WERI-Rb-1 (cell line): ENCODE measurements at regions not wholly inside any gene's neighbourhood (a gene's known extent, or its start where the extent isn't known, plus 50 kb on each side); places are given as distances from the start of the nearest gene placed in this dataset.
"Not testable (repeated sequence)": the region's sequence is repeated elsewhere in the genome, so short reads cannot be mapped to it uniquely, and the experiment has no call there.

Experiments
- DNase-seq: peaks from one replicate; pipeline ENCODE4 v3.0.0-alpha.2; 2020
- H3K27ac ChIP-seq: fragments of 250-450 bp; sonication (Bioruptor Pico); 2 replicates; pipeline ENCODE4 v1.5.1; 2020; ENCODE audit warnings: mild to moderate bottlenecking, moderate library complexity
- H3K27me3 ChIP-seq: fragments of 250-450 bp; sonication (Bioruptor Pico); 2 replicates; pipeline ENCODE4 v1.5.1; 2021; ENCODE audit warnings: mild to moderate bottlenecking, low read depth, moderate library complexity; ENCODE audit not compliant: insufficient read depth, severe bottlenecking
- H3K36me3 ChIP-seq: fragments of 250-450 bp; sonication (Bioruptor Pico); 2 replicates; pipeline ENCODE4 v1.5.1; 2020; ENCODE audit warnings: mild to moderate bottlenecking, moderate library complexity
- H3K4me3 ChIP-seq: 2 replicates; pipeline ENCODE4 v1.5.1; 2011; ENCODE audit warnings: low read depth, mild to moderate bottlenecking, control low read depth, low read length
- H3K9me3 ChIP-seq: fragments of 250-450 bp; sonication (Bioruptor Pico); 2 replicates; pipeline ENCODE4 v1.5.1; 2021; ENCODE audit warnings: mild to moderate bottlenecking, moderate library complexity; ENCODE audit not compliant: severe bottlenecking
- CTCF ChIP-seq: IDR thresholded peaks from 2 replicates; pipeline ENCODE4 v1.5.1; 2011; ENCODE audit warnings: low read depth, mild to moderate bottlenecking, control low read depth, inconsistent platforms, low read length

- H3K9me3 ChIP-seq: no peaks in the 10 kb centered on the region
- DNase-seq: no peak
- H3K36me3 ChIP-seq: no peaks in the 10 kb centered on the region
- peaks cover 3% of the 10 kb centered on the region for H3K27me3 ChIP-seq
- H3K4me3 ChIP-seq: no peak overlapping the region
- TF ChIP-seq CTCF: no peak
- no peak overlapping the region for H3K27ac ChIP-seq
Measured at GRCh38 chrX:112440277-112440676, 239.5 kb downstream of the LHFPL1 start.

- TF ChIP-seq CTCF: no peak
- Histone ChIP-seq H3K9me3 (no peaks in the 10 kb centered on the region), H3K36me3 (no peaks in the 10 kb centered on the region), H3K27me3 (no peaks in the 10 kb centered on the region), H3K4me3 (no peak overlapping the region), H3K27ac (peak overlapping the region; percentile 45)
- peak; percentile 13 for DNase-seq
Measured at GRCh38 chrX:112424166-112424565, 255.6 kb downstream of the LHFPL1 start.

- no peak for DNase-seq
- no peak overlapping the region for H3K27ac ChIP-seq
- no peaks in the 10 kb centered on the region for H3K36me3 ChIP-seq
- no peak for TF ChIP-seq CTCF
- H3K9me3 ChIP-seq: no peaks in the 10 kb centered on the region
- H3K4me3 ChIP-seq: no peak overlapping the region
- H3K27me3 ChIP-seq: peaks cover 8% of the 10 kb centered on the region
Measured at GRCh38 chrX:112391313-112391712, 288.4 kb downstream of the LHFPL1 start.

GRCh38 chrX:112381649-112382298 lies 298.0 kb downstream of the LHFPL1 start:
- H3K36me3 ChIP-seq: not testable (repeated sequence)
- DNase-seq: peak; percentile 55
- peak overlapping the region; percentile 62 for H3K27ac ChIP-seq

GRCh38 chrX:112380541-112381278 lies 298.1 kb upstream of the TRPC5 start:
- no peak overlapping the region for H3K27ac ChIP-seq
- no peak for DNase-seq
- no peak overlapping the region for H3K4me3 ChIP-seq
- H3K36me3 ChIP-seq: no peaks in the 10 kb centered on the region
- no peaks in the 10 kb centered on the region for H3K27me3 ChIP-seq
- TF ChIP-seq CTCF: no peak
- H3K9me3 ChIP-seq: peaks cover 6% of the 10 kb centered on the region

More at GRCh38 chrX:112381649-112382298, 298.0 kb downstream of the LHFPL1 start:
- not testable (repeated sequence) for H3K4me3 ChIP-seq, H3K9me3 ChIP-seq, H3K27me3 ChIP-seq

- Histone ChIP-seq H3K36me3 (no peaks in the 10 kb centered on the region), H3K27me3 (no peaks in the 10 kb centered on the region), H3K9me3 (peaks cover 4% of the 10 kb centered on the region), H3K27ac (no peak overlapping the region), H3K4me3 (no peak overlapping the region)
- DNase-seq: no peak
- TF ChIP-seq CTCF: no peak
Measured at GRCh38 chrX:112377481-112377880, 294.9 kb upstream of the TRPC5 start.
